IPS-18a (cell line): ENCODE measurements at regions not wholly inside any gene's neighbourhood (a gene's known extent, or its start where the extent isn't known, plus 50 kb on each side); places are given as distances from the start of the nearest gene placed in this dataset.
"Not testable (repeated sequence)": the region's sequence is repeated elsewhere in the genome, so short reads cannot be mapped to it uniquely, and the experiment has no call there.

ENCODE experiments used
- H3K27ac ChIP-seq: one replicate; pipeline ENCODE4 v1.5.1; 2013; ENCODE audit warnings: low read length
- H3K27me3 ChIP-seq: one replicate; pipeline ENCODE4 v1.6.1; 2013; ENCODE audit warnings: mild to moderate bottlenecking, low read length; ENCODE audit not compliant: control insufficient read depth, insufficient read depth
- H3K36me3 ChIP-seq: one replicate; pipeline ENCODE4 v1.6.1; 2013; ENCODE audit warnings: low read depth, low read length; ENCODE audit not compliant: control insufficient read depth
- H3K4me1 ChIP-seq: one replicate; pipeline ENCODE4 v1.6.1; 2013; ENCODE audit warnings: low read depth, low read length; ENCODE audit not compliant: control insufficient read depth
- H3K4me3 ChIP-seq: one replicate; pipeline ENCODE4 v1.5.1; 2013; ENCODE audit warnings: low read length
- H3K9ac ChIP-seq: one replicate; pipeline ENCODE4 v1.6.1; 2013; ENCODE audit warnings: mild to moderate bottlenecking, low read length, moderate library complexity
- H3K9me3 ChIP-seq: one replicate; pipeline ENCODE4 v1.6.1; 2013; ENCODE audit warnings: low read depth, low read length; ENCODE audit not compliant: control insufficient read depth

DNA sequence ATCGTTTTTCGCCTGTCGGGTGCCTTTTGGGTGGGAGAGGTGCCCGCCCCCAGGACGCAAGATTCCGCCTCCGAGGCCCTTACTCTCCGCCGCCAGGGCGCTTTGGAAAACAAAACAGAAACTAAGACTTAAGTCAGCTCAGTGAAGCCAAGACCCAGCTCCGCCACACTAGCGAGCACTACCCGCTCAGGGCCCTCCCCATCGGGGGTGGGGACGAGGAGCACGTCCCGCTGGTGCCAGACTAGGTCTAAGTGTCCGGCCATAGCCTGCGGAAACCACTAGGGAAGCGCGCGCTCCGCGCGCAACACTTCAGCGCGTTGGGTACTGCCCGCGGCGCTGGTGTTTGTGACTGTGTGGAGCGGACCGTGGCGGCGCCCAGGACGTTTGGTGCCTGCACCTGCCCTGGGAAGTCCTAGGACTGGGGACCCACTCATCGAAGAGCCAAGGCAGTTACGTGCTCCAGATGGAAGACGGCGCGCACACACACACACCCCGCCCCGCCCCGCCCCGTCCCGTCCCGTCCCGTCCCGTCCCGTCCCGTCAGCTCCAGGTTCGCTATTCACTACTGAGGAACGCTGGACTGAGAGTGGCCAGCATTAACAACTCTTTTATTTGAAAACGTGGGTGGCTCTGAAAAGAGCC is 57.6 kb upstream of the BOLA1 start:
- H3K27me3 ChIP-seq, H3K36me3 ChIP-seq, H3K4me3 ChIP-seq, H3K9me3 ChIP-seq, H3K9ac ChIP-seq, H3K27ac ChIP-seq: not testable (repeated sequence)
- H3K4me1 ChIP-seq: peaks cover 22% of the 10 kb centered on the region

DNA sequence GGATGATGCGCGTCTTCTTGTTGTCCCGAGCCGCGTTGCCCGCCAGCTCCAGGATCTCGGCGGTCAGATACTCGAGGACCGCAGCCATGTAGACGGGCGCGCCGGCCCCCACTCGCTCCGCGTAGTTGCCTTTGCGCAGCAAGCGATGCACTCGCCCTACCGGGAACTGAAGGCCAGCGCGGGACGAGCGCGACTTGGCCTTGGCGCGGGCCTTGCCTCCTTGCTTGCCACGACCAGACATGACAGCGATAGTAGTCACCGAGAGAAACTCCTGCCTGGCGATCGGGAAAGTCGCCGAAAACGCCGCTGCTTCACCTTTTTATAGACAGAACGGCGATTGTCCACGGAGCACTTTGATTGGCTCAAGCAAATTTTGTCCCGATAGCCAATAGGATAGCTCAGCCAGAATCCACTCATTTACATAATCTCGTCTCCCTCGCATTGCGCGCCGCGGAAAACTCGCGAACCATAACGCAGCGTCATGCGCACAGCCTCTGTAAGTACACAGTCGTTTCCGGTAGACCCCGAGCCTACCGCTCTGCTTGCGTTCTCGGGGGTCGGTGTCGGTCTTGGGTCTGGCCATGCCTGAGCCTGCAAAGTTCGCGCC is 56.8 kb upstream of the BOLA1 start:
- H3K4me3 ChIP-seq, H3K36me3 ChIP-seq, H3K27me3 ChIP-seq, H3K9ac ChIP-seq, H3K27ac ChIP-seq, H3K9me3 ChIP-seq: not testable (repeated sequence)
- H3K4me1 ChIP-seq: peaks cover 28% of the 10 kb centered on the region

GRCh38 chr1:149843431-149844041 is 55.8 kb upstream of the BOLA1 start:
- H3K9ac ChIP-seq: peak overlapping the region; percentile 82
- peak overlapping the region; percentile 85 for H3K27ac ChIP-seq
- H3K27me3 ChIP-seq: no peaks in the 10 kb centered on the region
- peaks cover 34% of the 10 kb centered on the region for H3K4me1 ChIP-seq
- no peaks in the 10 kb centered on the region for H3K36me3 ChIP-seq
- H3K4me3 ChIP-seq: peak overlapping the region; percentile 91
- no peaks in the 10 kb centered on the region for H3K9me3 ChIP-seq

DNA sequence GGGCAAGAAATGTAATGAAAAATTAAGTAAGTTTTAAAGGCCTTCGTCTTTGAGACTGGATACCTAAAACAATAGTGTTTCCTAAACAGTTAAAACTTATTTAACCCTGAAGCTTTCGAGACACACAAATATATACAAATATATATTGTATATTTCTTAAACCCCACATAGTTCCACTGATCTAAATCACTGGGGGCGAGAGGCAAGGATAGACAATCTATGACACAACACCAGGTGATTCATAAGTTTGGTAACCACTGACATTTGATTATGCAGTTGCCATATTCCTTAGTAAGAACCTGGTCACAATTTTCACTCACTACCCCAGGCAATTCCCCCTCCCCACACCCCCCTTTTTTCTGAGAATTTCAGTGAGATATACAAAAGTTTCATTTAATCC is 55.3 kb upstream of the BOLA1 start:
- peak overlapping the region; percentile 91 for H3K4me3 ChIP-seq
- no peaks in the 10 kb centered on the region for H3K36me3 ChIP-seq
- H3K9ac ChIP-seq: peak overlapping the region; percentile 82
- H3K9me3 ChIP-seq: no peaks in the 10 kb centered on the region
- H3K27me3 ChIP-seq: no peaks in the 10 kb centered on the region
- peak overlapping the region; percentile 85 for H3K27ac ChIP-seq
- peaks cover 40% of the 10 kb centered on the region for H3K4me1 ChIP-seq

DNA sequence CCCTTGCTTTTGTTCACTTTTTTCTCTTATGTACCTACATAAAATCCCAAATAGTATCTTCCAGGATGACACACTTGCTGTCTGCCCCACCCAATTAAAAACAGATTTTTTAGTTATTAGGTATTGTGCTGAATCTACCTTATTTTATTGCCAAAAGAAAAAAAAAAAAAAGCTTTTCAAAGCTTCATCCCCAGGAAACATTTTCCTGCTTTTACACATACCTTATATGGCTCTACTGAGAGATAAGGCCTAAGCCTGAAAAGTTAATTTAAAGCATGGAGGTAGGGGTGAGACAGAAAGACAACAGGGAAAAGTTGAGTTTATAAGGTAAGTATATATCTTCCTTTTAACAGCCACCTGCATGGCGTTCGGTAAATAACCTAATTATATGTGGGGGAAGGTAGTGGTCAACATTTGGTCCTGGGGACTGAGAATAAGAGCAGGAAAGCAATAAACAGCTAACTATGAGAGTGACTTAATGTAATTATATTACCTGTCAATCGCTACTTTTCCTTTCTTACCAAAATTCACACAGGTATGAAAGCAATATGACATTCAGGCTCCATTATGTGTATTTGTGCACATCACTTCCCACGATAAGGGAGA is 54.6 kb upstream of the BOLA1 start:
- Histone ChIP-seq H3K27ac (peak overlapping the region; percentile 78), H3K4me3 (peak overlapping the region; percentile 91), H3K4me1 (peaks cover 43% of the 10 kb centered on the region), H3K9ac (peak overlapping the region; percentile 82), H3K36me3 (no peaks in the 10 kb centered on the region), H3K9me3 (no peaks in the 10 kb centered on the region), H3K27me3 (no peaks in the 10 kb centered on the region)

GRCh38 chr1:149845416-149845815 is 54.0 kb upstream of the BOLA1 start:
- peak overlapping the region; percentile 82 for H3K9ac ChIP-seq
- peaks cover 43% of the 10 kb centered on the region for H3K4me1 ChIP-seq
- H3K36me3 ChIP-seq: no peaks in the 10 kb centered on the region
- no peaks in the 10 kb centered on the region for H3K9me3 ChIP-seq
- peak overlapping the region; percentile 78 for H3K27ac ChIP-seq
- peak overlapping the region; percentile 91 for H3K4me3 ChIP-seq
- no peaks in the 10 kb centered on the region for H3K27me3 ChIP-seq

- H3K4me3 ChIP-seq: peak overlapping the region; percentile 91
- H3K27ac ChIP-seq: peak overlapping the region; percentile 33
- H3K36me3 ChIP-seq: no peaks in the 10 kb centered on the region
- no peaks in the 10 kb centered on the region for H3K27me3 ChIP-seq
- peaks cover 43% of the 10 kb centered on the region for H3K4me1 ChIP-seq
- H3K9ac ChIP-seq: peak overlapping the region; percentile 82
- H3K9me3 ChIP-seq: no peaks in the 10 kb centered on the region
These were observed 53.3 kb upstream of the BOLA1 start for GRCh38 chr1:149846042-149846441.

- H3K9ac ChIP-seq: no peak overlapping the region
- no peaks in the 10 kb centered on the region for H3K36me3 ChIP-seq
- H3K27ac ChIP-seq: no peak overlapping the region
- peaks cover 43% of the 10 kb centered on the region for H3K4me1 ChIP-seq
- peak overlapping the region; percentile 22 for H3K4me3 ChIP-seq
- no peaks in the 10 kb centered on the region for H3K9me3 ChIP-seq
- H3K27me3 ChIP-seq: no peaks in the 10 kb centered on the region
These were observed 52.5 kb upstream of the BOLA1 start for GRCh38 chr1:149846593-149847466.

GRCh38 chr1:149848340-149849110 is 50.8 kb upstream of the BOLA1 start:
- H3K27ac ChIP-seq: peak overlapping the region; percentile 94
- H3K4me3 ChIP-seq: peak overlapping the region; percentile 97
- H3K27me3 ChIP-seq: no peaks in the 10 kb centered on the region
- peak overlapping the region; percentile 96 for H3K9ac ChIP-seq
- H3K4me1 ChIP-seq: peaks cover 43% of the 10 kb centered on the region
- H3K36me3 ChIP-seq: no peaks in the 10 kb centered on the region
- no peaks in the 10 kb centered on the region for H3K9me3 ChIP-seq

GRCh38 chr1:149849111-149849946 is 50.0 kb upstream of the BOLA1 start:
- Histone ChIP-seq H3K36me3 (no peaks in the 10 kb centered on the region), H3K27me3 (no peaks in the 10 kb centered on the region), H3K27ac (peak overlapping the region; percentile 94), H3K4me1 (peaks cover 43% of the 10 kb centered on the region), H3K9me3 (no peaks in the 10 kb centered on the region), H3K4me3 (peak overlapping the region; percentile 97), H3K9ac (peak overlapping the region; percentile 96)
